Breast epithelium (tissue), 3 donors: ENCODE measurements at regions not wholly inside any gene's neighbourhood (a gene's known extent, or its start where the extent isn't known, plus 50 kb on each side); places are given as distances from the start of the nearest gene placed in this dataset.

Source experiments
- CTCF ChIP-seq, 3 donors: fragments of 450-650 bp; IDR thresholded peaks; one replicate each; pipeline ENCODE4 v1.5.1; 2016 to 2017; ENCODE audit warnings: antibody characterized with exemption in 3 of 3, mild to moderate bottlenecking in 3 of 3, moderate library complexity in 3 of 3
- POLR2A ChIP-seq: fragments of 450-650 bp; IDR thresholded peaks from one replicate; pipeline ENCODE4 v1.6.1; 2016; ENCODE audit warnings: antibody characterized with exemption, mild to moderate bottlenecking, moderate library complexity
- POLR2AphosphoS5 ChIP-seq, 3 donors: sonication (generic); formaldehyde crosslinking; IDR thresholded peaks; one replicate each; pipeline ENCODE4 v1.6.1; 2017; ENCODE audit warnings: antibody characterized with exemption in 3 of 3

GRCh38 chr2:105563000-105563719 lies 164.3 kb upstream of the FHL2 start:
- TF ChIP-seq POLR2AphosphoS5 (IDR thresholded peaks at IDR 0.05) (no peak), CTCF (IDR thresholded peaks at IDR 0.05) (no peak), POLR2A (no peak)
